NCI-H2227 treated with DMSO at 0.1 percent for 48 hours (cell line): ENCODE measurements at regions not wholly inside any gene's neighbourhood (a gene's known extent, or its start where the extent isn't known, plus 50 kb on each side); places are given as distances from the start of the nearest gene placed in this dataset.

ENCODE experiments used
- DNase-seq: peaks from one replicate; lab custom pipeline; 2025; lab: John Stamatoyannopoulos, UW

DNA sequence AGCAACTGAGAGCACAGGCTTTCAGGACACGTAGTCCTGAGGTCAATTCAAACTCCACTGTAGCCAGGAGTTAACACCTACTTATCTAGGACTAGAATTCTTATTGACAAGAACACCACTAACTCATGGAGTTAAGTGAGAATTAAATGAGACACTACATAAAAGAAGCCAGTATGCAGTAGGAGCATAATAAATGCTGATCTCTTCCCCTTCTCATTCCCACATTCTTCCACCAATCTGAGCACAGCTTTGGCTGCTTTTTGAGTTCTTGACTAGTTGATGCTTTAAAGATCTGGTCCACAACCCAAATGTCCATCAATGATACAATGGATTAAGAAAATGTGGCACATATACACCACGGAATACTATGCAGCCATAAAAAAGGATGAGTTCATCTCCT lies 55.2 kb downstream of the TTC32 start:
- DNase-seq = no peak

DNA sequence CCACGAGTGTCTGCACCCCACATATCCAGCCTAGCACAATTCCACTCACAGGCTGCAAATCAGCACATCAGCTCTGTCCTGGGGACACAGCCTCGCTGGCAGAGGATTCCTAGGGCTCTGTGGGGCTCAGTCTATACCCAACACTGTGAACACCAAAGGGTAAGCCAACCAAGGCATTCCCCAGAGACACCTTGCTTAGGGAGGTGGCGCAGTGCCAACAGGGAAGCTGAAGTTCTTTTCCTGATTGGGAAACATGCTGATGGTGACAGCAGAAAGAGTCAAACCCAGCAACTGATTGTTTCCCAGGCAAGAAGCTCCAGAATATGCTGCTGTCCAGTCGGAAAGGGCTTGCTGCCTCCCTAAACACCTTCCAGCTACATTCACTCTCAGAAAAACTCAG lies 55.8 kb downstream of the TTC32 start:
- DNase-seq = no peak

DNA sequence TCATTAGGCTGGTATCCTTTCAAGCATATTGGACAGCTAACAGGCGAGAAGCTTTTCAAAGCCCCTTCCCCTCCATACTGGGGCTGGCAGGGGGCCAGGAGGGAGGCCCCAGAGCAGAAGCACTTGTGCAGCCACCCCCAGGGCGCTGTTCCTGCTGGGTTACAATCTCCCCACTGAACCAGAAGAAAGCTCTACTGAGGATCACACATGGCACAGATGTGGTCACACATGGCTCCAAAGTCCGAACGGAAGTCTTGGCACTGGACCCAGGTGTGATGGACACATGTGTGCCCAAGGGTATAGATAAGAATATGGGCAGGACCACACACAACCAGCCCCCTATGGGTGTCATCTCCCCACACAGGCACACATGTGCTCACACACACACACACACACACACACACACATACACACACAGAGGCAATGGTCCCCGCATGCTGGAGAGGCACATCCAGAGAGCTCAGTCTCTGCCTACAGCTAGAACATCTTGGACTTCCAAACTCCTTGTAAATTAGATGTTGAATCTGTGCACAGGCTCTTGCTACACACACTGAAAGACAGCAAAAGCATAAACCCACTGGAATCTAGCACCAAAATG lies 56.4 kb downstream of the TTC32 start:
- DNase-seq = no peak

DNA sequence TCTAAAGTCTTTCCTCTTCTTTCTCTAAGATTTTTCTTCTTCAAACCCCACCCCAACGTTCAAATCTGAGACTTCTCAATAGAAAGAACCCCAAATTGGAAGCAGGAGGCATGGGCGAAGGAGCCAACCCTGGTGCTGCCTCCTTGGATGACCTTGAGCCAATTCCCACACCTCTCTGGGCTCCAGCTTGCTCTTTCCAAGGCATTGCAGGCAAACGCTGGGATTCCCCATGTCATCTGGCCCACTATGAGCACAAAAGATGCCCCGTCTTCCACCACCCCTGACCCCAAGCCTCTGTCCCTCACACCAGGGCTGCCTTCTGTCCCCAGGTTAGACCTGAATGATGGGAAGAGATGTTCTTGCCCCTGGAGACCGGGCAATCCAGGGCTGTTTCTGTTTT lies 57.0 kb downstream of the TTC32 start:
- DNase-seq = no peak

DNA sequence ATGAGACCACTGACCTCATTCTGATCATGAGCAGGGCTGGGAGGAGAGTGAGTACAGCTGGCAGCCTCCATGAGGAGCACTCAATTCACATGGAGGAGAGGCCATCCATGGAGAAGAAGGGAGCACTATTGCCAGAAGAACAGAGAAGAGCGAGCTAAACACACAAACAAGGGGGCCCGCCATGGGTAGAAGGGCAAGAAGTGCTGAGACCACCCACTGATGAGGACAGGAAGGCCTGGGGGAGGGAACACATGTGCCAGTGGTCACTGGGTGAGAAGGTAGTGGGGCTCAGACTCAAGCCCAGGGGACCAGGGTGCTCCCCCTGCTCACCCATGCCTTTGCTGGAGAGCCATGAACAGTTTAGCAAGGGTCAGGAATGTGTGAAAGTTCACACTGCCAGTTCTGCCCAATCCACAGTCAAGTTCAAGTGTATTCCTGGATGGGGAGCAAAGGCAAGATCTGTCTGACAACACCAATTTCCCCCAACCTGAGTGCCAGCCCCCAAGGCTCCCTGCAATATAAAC lies 57.7 kb downstream of the TTC32 start:
- no peak for DNase-seq

DNA sequence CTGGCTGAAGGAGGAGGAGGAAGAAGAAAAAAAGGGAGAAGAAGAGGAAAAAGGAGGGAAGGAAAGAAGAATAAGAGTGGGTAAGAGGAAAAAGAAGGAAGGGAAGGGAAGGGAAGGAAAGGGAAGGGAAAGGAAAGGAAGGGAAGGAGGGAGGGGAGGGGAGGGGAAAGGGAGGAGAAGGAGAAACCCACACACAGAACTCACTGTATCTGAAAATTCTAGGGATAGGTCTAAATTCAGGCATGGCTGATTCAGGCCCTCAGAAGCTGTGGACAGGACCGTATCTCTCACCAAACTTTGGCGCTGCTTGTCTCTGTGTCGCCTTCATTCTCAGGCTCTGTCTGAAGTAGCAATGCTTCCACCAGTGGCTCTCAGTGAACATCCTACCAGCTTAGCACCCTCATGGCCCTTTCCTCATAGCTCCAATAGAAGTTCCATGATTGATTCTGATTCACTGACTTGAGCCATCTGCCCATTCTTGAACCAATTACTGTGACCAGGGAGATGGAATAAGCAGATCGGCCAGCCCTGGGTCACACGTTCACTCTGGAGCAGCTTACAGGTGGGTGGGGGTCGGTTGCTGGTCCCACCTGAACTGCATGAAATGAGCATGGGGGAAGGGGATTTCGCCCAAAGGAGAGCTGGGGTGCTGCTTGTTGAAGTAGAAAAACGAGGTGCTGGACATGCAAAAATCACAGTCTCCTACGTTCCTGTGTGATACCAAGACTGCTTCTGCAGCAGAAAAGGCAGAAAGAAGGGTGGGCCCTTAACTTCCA lies 59.7 kb downstream of the TTC32 start:
- DNase-seq = no peak

DNA sequence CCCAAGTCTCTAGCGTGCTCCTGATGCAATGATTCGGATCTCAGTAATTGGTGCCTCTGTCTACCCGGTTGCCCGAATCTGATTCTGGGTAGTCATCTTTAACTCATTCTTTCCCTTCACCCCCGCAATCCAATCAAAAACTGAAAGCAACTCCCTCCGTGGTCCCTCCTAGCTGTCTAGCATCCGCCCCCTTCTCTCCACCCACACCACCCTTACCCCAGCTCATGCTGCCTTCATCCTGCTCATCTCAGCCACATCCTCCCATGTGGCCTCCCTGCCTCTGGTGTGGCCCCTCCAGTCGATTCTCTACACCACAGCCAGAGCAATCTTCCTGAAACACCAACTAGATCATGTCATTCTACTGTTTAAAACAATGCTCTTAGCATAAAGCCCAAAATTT lies 62.3 kb downstream of the TTC32 start:
- no peak for DNase-seq

DNA sequence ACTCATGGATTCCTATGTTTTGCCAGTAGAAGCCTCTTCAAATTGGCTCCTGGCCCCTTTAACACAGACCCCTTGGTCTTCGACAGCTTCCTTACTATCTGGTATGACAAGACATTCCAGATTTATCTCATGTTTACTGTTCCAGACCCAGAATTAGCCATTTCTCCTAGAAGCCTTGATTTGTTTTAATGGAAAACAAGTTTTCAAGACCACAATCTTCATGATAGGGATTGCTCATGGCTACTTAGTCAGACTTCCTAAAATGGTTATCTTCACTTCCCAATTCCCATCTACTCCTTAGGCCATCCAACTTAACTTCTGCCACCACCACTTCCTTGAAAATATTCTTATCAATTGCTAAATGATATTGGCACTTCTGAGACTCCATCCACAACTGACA lies 63.2 kb downstream of the TTC32 start:
- DNase-seq = no peak

DNA sequence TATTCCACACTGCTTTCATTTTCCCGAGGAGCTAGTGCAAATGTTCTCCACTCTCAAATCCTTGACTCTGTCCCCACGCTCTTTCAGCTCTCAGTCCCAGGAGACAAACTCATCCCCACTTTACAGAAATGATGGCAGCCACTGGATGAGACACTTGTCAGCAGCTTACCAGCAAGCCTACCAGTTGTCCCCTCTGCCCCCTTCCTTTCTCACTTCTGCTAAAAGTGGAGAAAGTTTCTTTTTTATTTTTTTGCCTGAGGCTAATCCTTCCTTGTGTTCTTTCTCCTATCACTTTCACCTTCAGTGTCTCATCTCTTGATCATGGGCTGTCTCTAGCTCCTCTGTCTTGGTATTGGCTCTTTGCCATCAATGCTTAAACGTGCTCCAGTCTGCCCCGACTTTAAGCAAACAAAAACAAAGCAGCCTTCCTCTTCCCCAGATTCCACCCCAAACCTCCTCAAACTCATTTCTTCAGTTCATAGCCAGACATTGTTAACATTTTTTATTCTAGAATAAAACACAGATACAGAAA lies 64.5 kb downstream of the TTC32 start:
- no peak for DNase-seq

DNA sequence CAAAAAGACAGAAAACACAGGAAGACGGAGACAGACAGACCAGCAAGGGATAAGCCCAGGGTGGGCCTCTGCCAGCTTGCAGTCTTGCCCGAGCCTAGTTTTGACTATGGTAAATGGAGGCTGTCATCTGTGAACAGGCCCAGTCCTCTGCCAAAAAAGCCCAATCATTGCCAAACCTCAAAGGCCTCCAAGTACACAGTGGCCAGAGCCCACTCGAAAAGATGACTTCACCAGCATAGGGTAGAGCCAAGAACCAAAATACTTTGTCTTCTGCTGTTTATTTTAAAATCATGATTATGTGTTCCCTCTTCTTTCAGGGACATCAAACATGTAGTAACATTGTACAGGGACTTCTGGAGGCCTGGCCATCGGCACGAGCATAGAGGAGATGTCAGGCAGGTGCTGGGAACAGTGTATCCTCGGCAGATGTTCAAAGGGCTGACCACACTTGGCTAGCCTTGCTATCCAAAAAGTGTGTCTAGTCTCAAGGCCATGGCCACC lies 66.0 kb downstream of the TTC32 start:
- DNase-seq = no peak

DNA sequence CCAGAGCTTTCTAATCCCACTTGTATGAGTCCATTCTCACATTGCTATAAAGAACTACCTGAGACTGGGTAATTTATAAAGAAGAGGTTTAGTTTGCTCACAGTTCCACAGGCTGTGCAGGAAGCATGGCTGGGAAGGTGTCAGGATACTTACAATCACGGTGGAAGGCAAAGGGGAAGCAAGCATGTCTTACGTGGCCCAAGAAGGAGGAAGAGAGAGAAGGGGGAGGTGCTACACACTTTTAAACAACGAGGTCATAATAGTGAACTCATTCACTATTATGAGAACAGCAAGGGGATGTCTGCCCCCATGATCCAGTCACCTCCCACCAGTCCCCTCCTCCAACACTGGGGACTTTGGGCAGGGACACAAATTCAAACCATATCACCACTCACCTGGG lies 67.8 kb downstream of the TTC32 start:
- DNase-seq = no peak

DNA sequence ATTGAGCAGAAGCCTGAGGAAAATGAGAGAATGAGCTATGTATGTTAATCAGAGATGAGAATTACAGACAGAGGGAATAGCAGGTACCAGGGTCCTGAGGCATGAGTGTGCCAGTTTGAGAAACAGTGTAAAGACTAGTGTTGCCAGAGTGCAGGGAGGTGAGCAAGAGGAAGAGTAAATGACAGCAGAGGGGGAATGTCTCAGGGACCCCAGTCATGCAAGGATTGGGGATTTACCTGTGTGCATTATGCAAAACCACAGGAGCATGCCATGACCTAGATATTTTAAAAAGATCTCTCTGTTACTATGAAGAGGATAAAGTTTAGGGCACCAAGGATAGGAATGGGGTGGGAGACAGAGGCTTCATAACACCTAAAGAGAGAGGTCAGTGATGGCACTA lies 72.1 kb downstream of the TTC32 start:
- no peak for DNase-seq

DNA sequence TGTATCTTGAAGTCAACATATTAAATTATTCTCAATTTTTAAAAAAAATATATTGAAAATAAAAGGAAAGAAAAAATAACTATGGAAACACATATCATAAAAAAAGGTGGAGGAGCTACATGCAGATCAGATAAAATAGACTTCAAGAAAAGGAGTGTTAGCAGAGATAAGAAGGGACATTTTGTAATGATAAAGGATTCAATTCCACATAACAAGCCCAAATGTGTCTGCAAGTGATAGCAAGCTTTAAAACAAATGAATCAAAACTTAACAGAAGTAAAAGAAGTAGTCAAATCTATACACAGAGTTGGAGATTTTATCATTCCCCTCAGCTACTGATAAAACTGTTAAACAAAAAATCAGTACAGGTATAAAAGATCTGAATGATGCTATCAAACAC lies 74.9 kb downstream of the TTC32 start:
- no peak for DNase-seq

DNA sequence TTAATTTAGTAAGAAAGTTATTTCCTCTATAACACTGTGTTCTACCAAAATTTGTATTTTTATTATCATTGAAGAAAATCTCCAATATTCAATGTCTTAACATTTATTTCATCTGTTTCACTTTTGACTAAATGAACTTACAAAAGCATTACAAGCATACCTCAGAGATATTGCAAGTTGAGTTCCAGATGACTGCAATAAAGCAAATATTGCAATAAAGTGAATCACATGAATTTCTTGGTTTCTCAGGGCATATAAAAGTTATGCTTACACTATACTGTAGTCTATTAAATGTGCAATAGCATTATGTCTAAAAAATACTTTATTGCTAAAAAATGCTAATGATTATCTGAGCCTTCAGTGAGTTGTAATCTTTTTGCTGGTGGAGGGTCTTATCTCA lies 78.3 kb downstream of the TTC32 start:
- DNase-seq = no peak

DNA sequence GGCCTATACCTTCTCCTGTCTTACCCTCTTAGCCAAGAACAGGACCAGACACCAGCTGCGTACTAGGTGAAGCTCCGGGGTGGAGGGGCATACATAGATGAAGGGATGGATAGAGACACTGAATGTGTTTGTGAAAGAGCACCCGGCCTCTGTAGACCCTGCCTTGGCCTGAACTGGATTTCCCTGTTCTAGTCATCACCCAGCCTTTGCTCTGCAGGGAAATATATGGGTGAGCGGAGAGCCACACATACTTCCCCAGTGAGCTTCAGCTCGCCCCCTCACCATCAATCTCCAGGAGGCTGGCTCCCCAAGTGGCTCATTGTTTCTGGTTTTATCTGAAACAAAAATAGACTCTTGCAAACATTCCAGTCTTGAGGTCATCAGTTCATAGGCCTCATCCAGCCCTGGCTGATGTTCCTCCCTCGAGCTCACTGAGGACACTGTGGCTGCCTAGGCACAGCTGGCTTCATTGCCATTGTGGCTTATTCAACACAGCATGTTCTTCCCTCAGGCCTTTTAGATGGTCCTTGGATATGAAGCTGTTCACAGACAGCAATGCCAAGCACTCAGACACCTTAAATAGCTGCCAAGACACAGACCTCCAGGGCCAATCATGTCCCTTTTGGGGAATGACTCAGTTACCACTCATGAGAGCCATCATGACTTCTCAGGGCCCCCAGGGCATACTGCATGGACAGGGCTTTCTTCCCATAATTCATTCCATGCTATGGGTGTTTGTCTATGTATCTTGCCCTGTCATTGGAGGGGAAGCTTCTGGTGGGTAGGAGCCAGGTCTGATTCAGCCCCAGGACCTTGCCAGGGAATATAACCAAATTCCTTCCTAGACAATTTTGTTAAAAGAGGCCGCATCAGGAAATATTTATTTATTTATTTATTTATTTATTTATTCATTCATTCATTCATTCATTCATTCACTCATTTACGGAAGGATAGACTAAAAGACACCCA lies 82.4 kb downstream of the TTC32 start:
- DNase-seq = no peak

DNA sequence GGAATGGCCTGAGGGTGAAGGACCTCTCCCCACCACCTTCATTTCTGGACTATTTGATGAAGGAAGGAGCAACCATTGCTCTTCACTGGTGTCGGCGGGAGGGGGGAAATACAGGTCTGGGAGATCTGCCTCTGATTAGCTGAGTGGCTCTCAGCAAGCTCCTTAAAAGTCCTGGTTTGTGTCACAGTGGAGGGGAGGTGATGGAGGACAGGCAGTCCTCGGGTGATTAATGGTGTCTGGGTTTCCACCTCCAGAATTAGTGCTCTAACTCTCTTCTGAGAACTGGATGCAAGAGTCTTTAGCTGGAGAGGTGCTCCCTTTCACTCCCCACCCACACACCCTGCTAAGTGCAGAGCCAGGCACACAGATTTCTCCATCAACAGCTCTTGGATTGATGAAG lies 83.2 kb downstream of the TTC32 start:
- no peak for DNase-seq

DNA sequence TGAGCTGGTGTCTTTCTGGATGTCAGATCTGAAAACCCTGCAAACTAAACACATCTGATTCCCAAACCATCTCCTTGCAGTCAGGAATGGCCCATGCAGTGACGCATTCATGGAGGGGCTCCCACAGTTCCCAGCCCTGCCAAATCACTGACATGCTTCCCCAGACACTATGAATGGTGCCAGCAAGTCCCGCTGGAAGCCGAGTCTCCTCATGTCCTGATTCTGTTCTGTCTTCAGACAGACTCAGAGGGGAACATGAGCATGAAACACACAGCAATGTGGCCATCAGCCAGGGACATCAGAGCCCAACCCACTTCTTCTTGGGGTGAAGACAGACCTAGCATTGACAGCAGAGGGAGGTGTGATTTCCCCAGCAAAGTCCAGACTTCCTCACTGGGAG lies 83.7 kb downstream of the TTC32 start:
- no peak for DNase-seq

DNA sequence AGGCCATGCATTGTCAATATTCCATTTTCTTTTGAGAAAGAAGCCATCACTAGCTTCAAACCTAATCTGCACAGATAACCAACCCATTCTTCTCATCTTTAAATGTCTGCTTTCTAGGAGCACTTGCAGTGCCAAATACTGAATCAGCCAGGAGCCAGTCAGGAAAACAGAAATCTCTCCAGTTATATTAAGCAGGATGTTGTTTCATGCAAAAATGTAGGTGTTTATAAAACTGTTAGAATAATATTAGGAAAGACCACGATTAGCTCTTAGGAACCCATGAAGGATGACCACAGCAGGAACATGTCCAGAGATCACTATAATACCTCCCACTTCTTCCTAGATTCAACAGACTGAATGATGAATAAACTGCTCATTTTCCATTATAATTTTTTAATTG lies 86.0 kb downstream of the TTC32 start:
- DNase-seq = no peak

DNA sequence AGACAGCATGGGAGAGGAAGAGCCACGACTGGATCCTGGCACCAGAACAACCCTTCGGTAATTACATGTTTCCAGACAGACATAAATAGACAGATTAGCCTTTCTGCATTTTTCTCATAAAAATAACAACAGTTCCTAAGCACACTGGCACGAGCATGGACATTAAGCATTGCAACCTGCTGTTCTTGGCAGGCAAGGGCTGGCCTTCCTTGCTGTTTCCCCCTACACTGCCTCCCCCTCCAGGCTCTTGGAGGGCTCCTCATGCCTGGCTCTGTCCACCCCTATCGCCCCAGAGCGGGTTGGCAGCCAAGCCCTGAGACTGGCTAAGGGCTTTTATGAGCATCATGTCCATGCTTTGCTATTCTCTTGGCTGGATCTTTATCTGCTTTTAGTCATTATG lies 89.6 kb downstream of the TTC32 start:
- DNase-seq = peak; percentile 2

DNA sequence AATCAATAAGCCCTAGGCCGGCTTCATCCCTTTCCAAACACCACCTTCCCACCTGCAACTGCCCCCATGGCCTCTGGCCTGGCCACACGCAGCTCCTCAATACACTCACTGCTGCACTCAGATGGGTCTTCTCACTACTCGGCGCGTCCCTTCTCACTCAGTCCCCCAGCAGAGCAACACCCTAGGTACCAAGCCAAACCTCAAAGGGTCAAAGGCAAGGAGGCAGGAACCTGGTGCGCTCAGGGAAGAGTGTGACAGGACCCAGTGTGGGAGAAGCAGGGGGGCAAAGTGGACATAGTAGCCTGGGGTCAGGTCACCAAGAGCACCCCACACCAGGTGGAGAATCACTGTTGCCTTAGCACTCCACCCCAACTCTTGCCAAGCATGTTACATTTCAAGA lies 90.6 kb downstream of the TTC32 start:
- DNase-seq = no peak

DNA sequence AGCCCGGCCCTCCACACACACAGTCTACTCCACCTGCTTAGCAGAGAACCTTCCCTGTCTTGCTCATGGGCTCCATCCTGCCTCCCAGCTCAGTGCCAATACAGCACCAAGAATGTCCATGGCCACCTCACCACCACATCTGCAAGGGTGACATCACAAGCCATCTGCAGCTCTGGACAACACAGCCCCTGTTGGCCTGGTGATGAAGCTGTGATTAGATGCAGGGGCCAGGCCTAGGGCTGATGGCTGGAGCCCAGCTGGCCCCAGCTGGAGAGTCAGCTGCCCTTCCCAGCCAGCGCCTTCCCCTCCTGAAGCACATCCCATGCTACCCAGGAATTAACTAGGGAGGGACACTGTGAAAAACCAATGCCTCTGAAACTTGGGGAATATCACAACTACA lies 91.1 kb downstream of the TTC32 start:
- DNase-seq = no peak

DNA sequence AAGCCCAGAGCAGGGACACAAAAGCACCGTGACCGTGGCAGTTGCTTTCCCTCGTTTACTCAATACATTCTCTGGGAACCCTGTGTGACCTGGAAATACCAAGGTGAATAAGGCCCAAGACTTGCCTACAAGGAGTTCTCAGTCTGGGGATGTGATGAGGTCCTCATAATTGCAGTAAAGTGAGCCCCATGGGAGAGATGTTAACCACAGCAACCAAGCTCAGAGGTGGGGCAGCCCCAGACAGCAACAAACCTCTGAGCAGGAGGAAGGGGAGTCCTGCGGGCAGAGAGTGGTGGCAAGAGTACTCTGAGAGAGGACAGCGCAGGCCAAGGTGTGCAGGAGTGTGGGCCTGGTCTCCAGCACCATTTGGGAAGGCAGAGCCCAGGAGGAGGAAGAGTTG lies 91.6 kb downstream of the TTC32 start:
- DNase-seq = no peak
